SK-N-SH treated with all-trans-retinoic acid at 6 μM for 48 hours (cell line): ENCODE measurements at regions not wholly inside any gene's neighbourhood (a gene's known extent, or its start where the extent isn't known, plus 50 kb on each side); places are given as distances from the start of the nearest gene placed in this dataset.

Source experiments
- ATAC-seq: fragments of 200-7000 bp; cut with Tn5 transposase; 3 replicates; pipeline ENCODE4 v1.9.1; 2020; ENCODE audit warnings: mild to moderate bottlenecking, moderate library complexity
- ARNTL ChIP-seq: fragments of 450-650 bp; formaldehyde crosslinking; IDR thresholded peaks from 2 replicates; pipeline ENCODE4 v1.5.0; 2020; ENCODE audit warnings: low read depth, mild to moderate bottlenecking, moderate library complexity, borderline replicate concordance
- CSRNP3 ChIP-seq: fragments of 250-450 bp; sonication (Bioruptor Pico); IDR thresholded peaks from 2 replicates; pipeline ENCODE4 v1.5.1; 2021; ENCODE audit warnings: mild to moderate bottlenecking, moderate library complexity
- ESRRG ChIP-seq: fragments of 250-450 bp; sonication (Bioruptor Pico); IDR thresholded peaks from 2 replicates; pipeline ENCODE4 v1.6.1; 2021; ENCODE audit warnings: mild to moderate bottlenecking
- GLIS3 ChIP-seq: fragments of 250-450 bp; sonication (Bioruptor Pico); IDR thresholded peaks from 2 replicates; pipeline ENCODE4 v1.5.0; 2020; ENCODE audit warnings: mild to moderate bottlenecking, moderate library complexity
- ISL1 ChIP-seq: fragments of 250-450 bp; sonication (Bioruptor Pico); IDR thresholded peaks from 2 replicates; pipeline ENCODE4 v2.1.2; 2022; ENCODE audit warnings: mild to moderate bottlenecking, moderate library complexity
- OSR1 ChIP-seq: fragments of 250-450 bp; sonication (Bioruptor Pico); IDR thresholded peaks from 2 replicates; pipeline ENCODE4 v1.8.0; 2022; ENCODE audit warnings: moderate library complexity, mild to moderate bottlenecking, inconsistent platforms
- PATZ1 ChIP-seq: fragments of 250-450 bp; sonication (Bioruptor Pico); IDR thresholded peaks from 2 replicates; pipeline ENCODE4 v1.8.0; 2020; ENCODE audit warnings: mild to moderate bottlenecking, moderate library complexity, borderline replicate concordance
- POU6F1 ChIP-seq: fragments of 250-450 bp; sonication (Bioruptor Pico); IDR thresholded peaks from 2 replicates; pipeline ENCODE4 v1.8.0; 2021; ENCODE audit warnings: low read depth, mild to moderate bottlenecking, moderate library complexity, borderline replicate concordance
- PPARA ChIP-seq: fragments of 250-450 bp; sonication (Bioruptor Pico); IDR thresholded peaks from 2 replicates; pipeline ENCODE4 v1.5.0; 2020; ENCODE audit warnings: mild to moderate bottlenecking, borderline replicate concordance
- RARB ChIP-seq: fragments of 250-450 bp; sonication (Bioruptor Pico); IDR thresholded peaks from 2 replicates; pipeline ENCODE4 v1.8.0; 2021; ENCODE audit warnings: mild to moderate bottlenecking, moderate library complexity
- SNAI2 ChIP-seq: fragments of 250-450 bp; sonication (Bioruptor Pico); IDR thresholded peaks from 2 replicates; pipeline ENCODE4 v1.5.0; 2020; ENCODE audit warnings: mild to moderate bottlenecking, moderate library complexity
- TCF4 ChIP-seq: fragments of 250-450 bp; sonication (Bioruptor Pico); IDR thresholded peaks from 2 replicates; pipeline ENCODE4 v1.8.0; 2021; ENCODE audit warnings: mild to moderate bottlenecking, moderate library complexity, borderline replicate concordance
- TOX ChIP-seq: fragments of 250-450 bp; sonication (Bioruptor Pico); IDR thresholded peaks from 2 replicates; pipeline ENCODE4 v1.8.0; 2021; ENCODE audit warnings: mild to moderate bottlenecking, moderate library complexity, borderline replicate concordance
- TSHZ2 ChIP-seq: fragments of 250-450 bp; sonication (Bioruptor Pico); IDR thresholded peaks from 2 replicates; pipeline ENCODE4 v1.5.0; 2020; ENCODE audit warnings: mild to moderate bottlenecking, moderate library complexity
- ZC3H10 ChIP-seq: fragments of 250-450 bp; sonication (Bioruptor Pico); IDR thresholded peaks from 2 replicates; pipeline ENCODE4 v1.5.1; 2021; ENCODE audit warnings: mild to moderate bottlenecking, moderate library complexity
- ZFP3 ChIP-seq: fragments of 250-450 bp; sonication (Bioruptor Pico); IDR thresholded peaks from 2 replicates; pipeline ENCODE4 v1.5.0; 2020; ENCODE audit warnings: mild to moderate bottlenecking, moderate library complexity
- ZFP30 ChIP-seq: fragments of 450-650 bp; formaldehyde crosslinking; IDR thresholded peaks from 2 replicates; pipeline ENCODE4 v1.5.0; 2022; ENCODE audit warnings: mild to moderate bottlenecking, moderate library complexity
- ZNF565 ChIP-seq: fragments of 450-650 bp; formaldehyde crosslinking; conservative IDR thresholded peaks from 2 replicates; pipeline ENCODE4 v1.5.0; 2020; ENCODE audit warnings: low read depth, mild to moderate bottlenecking, moderate library complexity
- ZNF70 ChIP-seq: fragments of 450-650 bp; formaldehyde crosslinking; IDR thresholded peaks from 2 replicates; pipeline ENCODE4 v1.5.0; 2020; ENCODE audit warnings: mild to moderate bottlenecking, moderate library complexity
- ZNF8 ChIP-seq: fragments of 450-650 bp; formaldehyde crosslinking; IDR thresholded peaks from 2 replicates; pipeline ENCODE4 v1.5.0; 2020; ENCODE audit warnings: mild to moderate bottlenecking, moderate library complexity

GRCh38 chr10:131816157-131816775, 84.5 kb upstream of the PPP2R2D start:
- ATAC-seq: no peak
- no peak for TF ChIP-seq SNAI2 (CRISPR knock-in tag)
- TF ChIP-seq ZNF70: no peak
- no peak for TF ChIP-seq GLIS3 (CRISPR knock-in tag)
- no peak for TF ChIP-seq ZNF565
- TF ChIP-seq RARB (CRISPR knock-in tag): no peak
- TF ChIP-seq CSRNP3 (CRISPR knock-in tag): no peak
- TF ChIP-seq ESRRG (CRISPR knock-in tag): no peak
- no peak for TF ChIP-seq ISL1 (CRISPR knock-in tag)
- no peak for TF ChIP-seq ZC3H10
- TF ChIP-seq PPARA (CRISPR knock-in tag): no peak
- TF ChIP-seq ZFP30 (CRISPR knock-in tag): no peak

GRCh38 chr10:131816941-131817700, 83.7 kb upstream of the PPP2R2D start:
- ATAC-seq: no peak
- TF ChIP-seq PATZ1 (no peak), SNAI2 (CRISPR knock-in tag) (no peak), ZFP3 (no peak), CSRNP3 (CRISPR knock-in tag) (no peak), ZFP30 (CRISPR knock-in tag) (no peak), TOX (CRISPR knock-in tag) (no peak), TSHZ2 (CRISPR knock-in tag) (no peak), POU6F1 (CRISPR knock-in tag) (no peak), ZC3H10 (no peak)

GRCh38 chr10:131817866-131818509, 82.8 kb upstream of the PPP2R2D start:
- no peak for ATAC-seq
- TF ChIP-seq OSR1 (CRISPR knock-in tag): no peak
- no peak for TF ChIP-seq SNAI2 (CRISPR knock-in tag)
- no peak for TF ChIP-seq ZNF8 (CRISPR knock-in tag)
- TF ChIP-seq TSHZ2 (CRISPR knock-in tag): no peak
- no peak for TF ChIP-seq PPARA (CRISPR knock-in tag)
- TF ChIP-seq PATZ1: no peak
- TF ChIP-seq ZNF70: no peak
- no peak for TF ChIP-seq ARNTL
- TF ChIP-seq TCF4 (CRISPR knock-in tag): no peak
- TF ChIP-seq GLIS3 (CRISPR knock-in tag): no peak
- no peak for TF ChIP-seq RARB (CRISPR knock-in tag)
